ENCODE measurements at regions not wholly inside any gene's neighbourhood (a gene's known extent, or its start where the extent isn't known, plus 50 kb on each side); places are given as distances from the start of the nearest gene placed in this dataset.

DNA sequence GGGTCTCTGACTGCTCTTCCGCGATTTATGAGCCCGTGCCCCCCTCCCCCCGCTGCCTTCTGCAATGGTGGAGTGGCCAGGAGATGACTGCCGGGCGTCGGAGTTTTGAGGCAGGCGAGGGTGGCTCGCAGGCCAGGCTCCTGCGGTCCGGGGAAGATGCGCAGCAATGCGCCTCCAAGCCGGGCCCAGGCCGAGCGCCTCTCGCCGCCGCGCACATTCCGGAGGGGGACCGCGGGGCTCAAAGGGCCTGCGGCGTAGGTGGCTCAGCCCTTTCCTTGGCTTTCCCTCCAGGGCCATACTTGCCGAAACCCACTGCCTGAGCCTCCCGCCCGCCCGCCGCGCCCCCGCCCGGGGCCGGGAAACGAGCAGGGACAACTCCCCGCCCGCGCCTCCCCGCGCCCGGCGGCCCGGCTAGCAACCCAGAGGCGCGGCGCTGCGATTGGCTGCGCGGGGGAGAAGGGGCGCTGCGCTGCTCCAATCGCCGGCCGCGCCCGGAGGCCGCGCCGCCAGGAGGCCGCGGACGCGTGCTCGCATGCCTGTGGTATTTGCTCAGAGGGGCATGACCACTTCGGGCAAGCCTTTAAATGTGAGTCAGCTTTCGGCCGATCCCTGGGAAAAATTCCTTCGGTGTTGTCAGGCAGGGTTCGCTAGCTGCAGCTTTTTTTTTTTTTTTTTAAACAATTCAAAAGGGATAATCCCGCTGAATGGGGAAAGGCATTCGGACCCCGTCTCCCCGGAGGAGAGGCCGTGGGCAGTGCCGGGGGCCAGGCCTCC, 157.9 kb upstream of the PARP11 start:
- intact Hi-C loops (cut with micrococcal nuclease; ENCODE audit: unreplicated experiment): no loop called here
- H3K4me3 ChIP-seq: no peak overlapping the region
- DNase-seq: peak; percentile 44 to 75
- no peak overlapping the region for H3K4me2 ChIP-seq
- H3K79me2 ChIP-seq (ENCODE audit: low read depth): no peaks in the 10 kb centered on the region
- TF ChIP-seq, protein P1, sequence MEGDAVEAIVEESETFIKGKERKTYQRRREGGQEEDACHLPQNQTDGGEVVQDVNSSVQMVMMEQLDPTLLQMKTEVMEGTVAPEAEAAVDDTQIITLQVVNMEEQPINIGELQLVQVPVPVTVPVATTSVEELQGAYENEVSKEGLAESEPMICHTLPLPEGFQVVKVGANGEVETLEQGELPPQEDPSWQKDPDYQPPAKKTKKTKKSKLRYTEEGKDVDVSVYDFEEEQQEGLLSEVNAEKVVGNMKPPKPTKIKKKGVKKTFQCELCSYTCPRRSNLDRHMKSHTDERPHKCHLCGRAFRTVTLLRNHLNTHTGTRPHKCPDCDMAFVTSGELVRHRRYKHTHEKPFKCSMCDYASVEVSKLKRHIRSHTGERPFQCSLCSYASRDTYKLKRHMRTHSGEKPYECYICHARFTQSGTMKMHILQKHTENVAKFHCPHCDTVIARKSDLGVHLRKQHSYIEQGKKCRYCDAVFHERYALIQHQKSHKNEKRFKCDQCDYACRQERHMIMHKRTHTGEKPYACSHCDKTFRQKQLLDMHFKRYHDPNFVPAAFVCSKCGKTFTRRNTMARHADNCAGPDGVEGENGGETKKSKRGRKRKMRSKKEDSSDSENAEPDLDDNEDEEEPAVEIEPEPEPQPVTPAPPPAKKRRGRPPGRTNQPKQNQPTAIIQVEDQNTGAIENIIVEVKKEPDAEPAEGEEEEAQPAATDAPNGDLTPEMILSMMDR (conservative IDR thresholded peaks at IDR 0.05): no peak
- TF ChIP-seq EZH2 (IDR thresholded peaks at IDR 0.05; ENCODE audit: low read depth): no peak
- H3K27me3 ChIP-seq (ENCODE audit: insufficient read depth, low read depth): peaks cover 37% of the 10 kb centered on the region
- H3K36me3 ChIP-seq (ENCODE audit: low read depth): no peaks in the 10 kb centered on the region
- 0 out of 2 replicates have a peak, but pooled peaks cover 3% of the 10 kb centered on the region for H4K20me1 ChIP-seq (ENCODE audit: insufficient read depth)
- no peaks in the 10 kb centered on the region for H3K9me2 ChIP-seq (ENCODE audit: insufficient read depth)
- no peaks in the 10 kb centered on the region for H3F3A ChIP-seq (ENCODE audit: insufficient read depth, low read depth)
- no TSS peak for BruUV-seq (replicated peaks)
- ChIA-PET POLR2A (ENCODE audit: unreplicated experiment) (no interaction called here), CTCF (no interaction called here)
- no peak overlapping the region for H2AFZ ChIP-seq
- no peak overlapping the region for H3K27ac ChIP-seq
- no peaks in the 10 kb centered on the region for H3K4me1 ChIP-seq (replicated peaks; ENCODE audit: insufficient read depth)
- 0 out of 2 replicates have a peak, but pooled peaks cover 3% of the 10 kb centered on the region for H3K9me3 ChIP-seq (ENCODE audit: insufficient read depth, low read depth)

DNA sequence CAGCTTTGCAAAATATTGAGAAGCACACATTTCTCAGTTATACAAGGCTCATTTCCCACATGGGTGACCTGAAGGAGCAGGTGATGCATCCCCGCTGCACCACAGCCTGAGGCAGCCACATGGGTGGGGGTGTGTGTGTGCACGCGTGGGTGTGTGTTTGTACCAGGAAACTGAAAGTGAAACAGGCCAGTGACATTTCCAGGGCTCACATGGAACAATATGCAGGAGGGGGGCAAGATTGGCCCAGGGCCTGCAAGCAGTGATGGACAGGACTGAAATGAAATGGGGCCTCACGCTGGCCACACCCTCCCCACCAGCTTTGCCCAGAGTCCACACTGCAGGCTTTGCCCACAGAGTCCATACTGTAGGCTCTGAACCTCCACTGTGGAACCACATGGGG, 154.2 kb upstream of the PARP11 start:
- no peak overlapping the region for H3K4me2 ChIP-seq
- H3K36me3 ChIP-seq (ENCODE audit: low read depth): no peaks in the 10 kb centered on the region
- no peaks in the 10 kb centered on the region for H3K4me1 ChIP-seq (replicated peaks; ENCODE audit: insufficient read depth)
- CTCF ChIA-PET: no interaction called here
- no peaks in the 10 kb centered on the region for H3K79me2 ChIP-seq (ENCODE audit: low read depth)
- DNase-seq: no peak
- H3K9me3 ChIP-seq (ENCODE audit: insufficient read depth, low read depth): 0 out of 2 replicates have a peak, but pooled peaks cover 3% of the 10 kb centered on the region
- H3K27me3 ChIP-seq (ENCODE audit: insufficient read depth, low read depth): peaks cover 61% of the 10 kb centered on the region
- no peaks in the 10 kb centered on the region for H3F3A ChIP-seq (ENCODE audit: insufficient read depth, low read depth)
- BruUV-seq (replicated peaks): no TSS peak
- no peak overlapping the region for H3K4me3 ChIP-seq
- H4K20me1 ChIP-seq (ENCODE audit: insufficient read depth): 0 out of 2 replicates have a peak, but pooled peaks cover 8% of the 10 kb centered on the region
- H2AFZ ChIP-seq: no peak overlapping the region
- POLR2A ChIA-PET (ENCODE audit: unreplicated experiment): no interaction called here
- TF ChIP-seq, protein P1 (conservative IDR thresholded peaks at IDR 0.05): no peak
- TF ChIP-seq EZH2 (IDR thresholded peaks at IDR 0.05; ENCODE audit: low read depth): no peak
- intact Hi-C loops (cut with micrococcal nuclease; ENCODE audit: unreplicated experiment): no loop called here
- H3K9me2 ChIP-seq (ENCODE audit: insufficient read depth): no peaks in the 10 kb centered on the region
- H3K27ac ChIP-seq: no peak overlapping the region

DNA sequence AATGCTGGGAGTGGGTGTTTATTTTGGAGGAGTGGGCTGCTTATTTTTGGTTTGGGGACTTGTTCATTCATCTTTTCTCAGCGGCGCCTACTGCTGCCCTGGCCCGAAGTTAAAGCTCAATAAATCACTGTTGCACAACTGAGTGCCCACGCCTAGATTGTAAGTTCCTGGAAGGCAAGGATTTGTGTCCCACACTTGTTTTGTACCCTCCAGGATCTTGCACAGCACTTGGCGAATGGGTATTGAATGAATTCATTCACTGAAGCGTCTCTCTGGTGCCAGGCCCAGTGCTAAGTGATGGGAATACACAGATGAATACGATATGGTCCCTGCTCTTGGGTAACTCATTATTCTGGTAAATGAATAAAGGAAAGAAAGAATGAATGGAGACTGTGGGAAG, 153.3 kb upstream of the PARP11 start:
- H4K20me1 ChIP-seq (ENCODE audit: insufficient read depth): 0 out of 2 replicates have a peak, but pooled peaks cover 8% of the 10 kb centered on the region
- H2AFZ ChIP-seq: no peak overlapping the region
- no peaks in the 10 kb centered on the region for H3K79me2 ChIP-seq (ENCODE audit: low read depth)
- 0 out of 2 replicates have a peak, but pooled peaks cover under 1% of the 10 kb centered on the region for H3K9me3 ChIP-seq (ENCODE audit: insufficient read depth, low read depth)
- no TSS peak for BruUV-seq (replicated peaks)
- ChIA-PET POLR2A (ENCODE audit: unreplicated experiment) (no interaction called here), CTCF (no interaction called here)
- H3K9me2 ChIP-seq (ENCODE audit: insufficient read depth): no peaks in the 10 kb centered on the region
- no peak overlapping the region for H3K4me3 ChIP-seq
- H3K4me1 ChIP-seq (replicated peaks; ENCODE audit: insufficient read depth): no peaks in the 10 kb centered on the region
- no peaks in the 10 kb centered on the region for H3K36me3 ChIP-seq (ENCODE audit: low read depth)
- DNase-seq: no peak
- no peak for TF ChIP-seq EZH2 (IDR thresholded peaks at IDR 0.05; ENCODE audit: low read depth)
- TF ChIP-seq, protein P1 (conservative IDR thresholded peaks at IDR 0.05): no peak
- no peak overlapping the region for H3K27ac ChIP-seq
- H3K27me3 ChIP-seq (ENCODE audit: insufficient read depth, low read depth): peaks cover 68% of the 10 kb centered on the region
- intact Hi-C loops (cut with micrococcal nuclease; ENCODE audit: unreplicated experiment): no loop called here
- H3K4me2 ChIP-seq: no peak overlapping the region
- no peaks in the 10 kb centered on the region for H3F3A ChIP-seq (ENCODE audit: insufficient read depth, low read depth)

Data from PC-9 (cell line).